AG09319 (cell line): ENCODE measurements at regions not wholly inside any gene's neighbourhood (a gene's known extent, or its start where the extent isn't known, plus 50 kb on each side); places are given as distances from the start of the nearest gene placed in this dataset.

Experiments
- DNase-seq: peaks from one replicate; pipeline ENCODE4 v3.0.0-alpha.2; 2010; ENCODE audit warnings: low read depth; ENCODE audit errors: extremely low read depth
- TF ChIP-seq, protein P1 (sequence below): IDR thresholded peaks from 2 replicates; pipeline ENCODE4 v1.5.1; 2011; ENCODE audit warnings: low read depth, mild to moderate bottlenecking, inconsistent platforms, low read length, moderate library complexity

DNA sequence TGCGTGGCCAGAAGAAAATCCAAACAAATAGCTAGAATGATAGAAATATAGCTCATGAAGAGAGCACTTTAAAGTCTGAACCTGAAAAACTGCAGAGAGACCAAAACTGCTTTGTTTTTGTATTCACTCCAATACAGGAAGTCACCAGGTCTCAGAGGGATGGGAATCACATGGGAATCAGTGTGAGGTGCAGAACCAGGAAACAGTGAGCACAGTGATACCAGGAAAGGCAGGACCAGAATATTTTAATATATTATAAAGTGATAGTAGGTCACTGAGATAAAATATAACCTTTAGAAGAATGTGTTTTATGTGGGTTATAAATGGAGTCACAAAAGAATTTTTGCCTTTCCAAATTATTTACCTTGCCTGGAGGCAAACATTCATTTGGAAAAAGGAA, 277.3 kb downstream of the CASP12 start:
- DNase-seq = no peak
- TF ChIP-seq, protein P1, sequence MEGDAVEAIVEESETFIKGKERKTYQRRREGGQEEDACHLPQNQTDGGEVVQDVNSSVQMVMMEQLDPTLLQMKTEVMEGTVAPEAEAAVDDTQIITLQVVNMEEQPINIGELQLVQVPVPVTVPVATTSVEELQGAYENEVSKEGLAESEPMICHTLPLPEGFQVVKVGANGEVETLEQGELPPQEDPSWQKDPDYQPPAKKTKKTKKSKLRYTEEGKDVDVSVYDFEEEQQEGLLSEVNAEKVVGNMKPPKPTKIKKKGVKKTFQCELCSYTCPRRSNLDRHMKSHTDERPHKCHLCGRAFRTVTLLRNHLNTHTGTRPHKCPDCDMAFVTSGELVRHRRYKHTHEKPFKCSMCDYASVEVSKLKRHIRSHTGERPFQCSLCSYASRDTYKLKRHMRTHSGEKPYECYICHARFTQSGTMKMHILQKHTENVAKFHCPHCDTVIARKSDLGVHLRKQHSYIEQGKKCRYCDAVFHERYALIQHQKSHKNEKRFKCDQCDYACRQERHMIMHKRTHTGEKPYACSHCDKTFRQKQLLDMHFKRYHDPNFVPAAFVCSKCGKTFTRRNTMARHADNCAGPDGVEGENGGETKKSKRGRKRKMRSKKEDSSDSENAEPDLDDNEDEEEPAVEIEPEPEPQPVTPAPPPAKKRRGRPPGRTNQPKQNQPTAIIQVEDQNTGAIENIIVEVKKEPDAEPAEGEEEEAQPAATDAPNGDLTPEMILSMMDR = no peak

DNA sequence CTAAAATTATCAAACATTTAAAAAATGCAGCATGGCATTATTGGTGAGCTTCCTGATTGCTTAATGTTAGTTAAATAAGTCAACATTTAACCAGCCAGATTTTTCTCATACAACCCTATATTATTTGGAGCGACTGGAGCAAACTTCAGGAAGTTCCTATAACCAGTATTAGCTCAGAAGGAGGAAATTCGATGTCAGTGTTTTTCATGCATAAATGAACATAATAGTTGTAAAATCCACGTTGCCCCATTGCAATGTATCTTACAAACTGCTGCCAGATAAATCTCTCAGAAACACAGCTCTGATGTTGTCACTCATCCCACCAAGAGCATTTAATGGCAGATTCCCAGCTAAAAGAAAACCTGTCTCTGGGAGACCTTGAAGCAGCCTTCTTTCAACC, 278.5 kb downstream of the CASP12 start:
- DNase-seq = no peak
- TF ChIP-seq, protein P1 = no peak

DNA sequence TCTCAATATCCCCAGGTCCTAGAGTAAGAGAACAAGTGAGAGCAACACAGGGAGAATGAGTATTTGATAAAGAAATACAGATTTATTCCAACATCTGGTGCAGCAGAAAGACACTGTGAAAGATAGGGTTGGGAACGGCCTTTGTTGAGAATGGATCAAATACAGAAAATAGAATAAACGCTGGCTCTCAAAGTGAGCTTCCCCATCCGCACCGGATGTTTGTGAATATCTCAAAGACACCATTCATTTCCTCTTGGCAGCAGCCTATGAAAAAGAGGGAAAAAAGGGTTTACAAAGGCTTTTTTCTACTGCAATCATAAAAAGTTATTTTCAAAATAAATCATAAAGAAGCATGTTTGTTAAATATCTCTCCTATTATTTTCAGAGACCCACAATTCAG, 279.3 kb downstream of the CASP12 start:
- DNase-seq = no peak
- TF ChIP-seq, protein P1 = no peak

DNA sequence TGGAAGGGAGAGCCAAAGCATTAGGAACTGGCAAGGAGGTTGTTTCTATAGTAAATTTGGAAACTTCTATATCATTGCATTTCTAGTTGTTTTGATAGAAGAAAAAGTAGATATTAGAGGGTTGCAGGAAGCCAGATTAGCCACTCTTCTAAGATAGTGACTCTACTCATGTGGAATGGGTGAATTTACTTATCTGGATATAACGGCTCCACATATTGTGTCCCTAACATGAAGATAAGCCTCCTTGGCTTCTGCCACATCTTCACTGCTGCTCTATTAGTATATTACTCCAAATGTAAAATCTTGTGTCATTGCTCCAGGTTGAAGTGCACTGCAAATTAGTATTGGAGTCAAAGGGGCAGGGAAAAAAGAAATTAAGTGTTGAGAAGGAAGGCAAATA, 283.3 kb downstream of the CASP12 start:
- DNase-seq = no peak
- TF ChIP-seq, protein P1 = no peak

DNA sequence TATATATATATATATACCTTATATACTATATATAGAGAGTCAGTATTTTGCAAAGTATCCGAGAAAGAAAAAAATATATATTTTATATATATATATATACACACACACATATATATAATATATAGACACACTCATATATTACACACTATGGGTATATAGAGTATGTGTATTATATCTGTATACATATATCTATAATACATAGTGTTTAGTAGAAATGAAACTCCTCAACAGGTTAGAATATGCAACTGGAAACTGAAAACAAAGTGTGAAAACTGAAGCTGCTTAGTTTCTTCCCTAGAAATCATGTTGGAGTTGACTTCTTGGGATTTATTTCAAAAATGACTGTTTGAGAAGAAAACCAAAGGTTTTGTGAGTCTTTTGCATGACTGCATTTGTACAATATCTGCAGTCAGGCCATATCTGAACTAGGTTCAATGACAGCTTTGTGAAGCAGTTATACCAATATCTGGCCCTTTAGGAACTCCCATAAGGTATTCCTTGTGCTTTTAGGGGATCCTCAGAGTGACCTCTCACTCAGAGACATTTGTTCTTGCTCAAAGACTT, 284.1 kb downstream of the CASP12 start:
- TF ChIP-seq, protein P1 = no peak
- DNase-seq = no peak

DNA sequence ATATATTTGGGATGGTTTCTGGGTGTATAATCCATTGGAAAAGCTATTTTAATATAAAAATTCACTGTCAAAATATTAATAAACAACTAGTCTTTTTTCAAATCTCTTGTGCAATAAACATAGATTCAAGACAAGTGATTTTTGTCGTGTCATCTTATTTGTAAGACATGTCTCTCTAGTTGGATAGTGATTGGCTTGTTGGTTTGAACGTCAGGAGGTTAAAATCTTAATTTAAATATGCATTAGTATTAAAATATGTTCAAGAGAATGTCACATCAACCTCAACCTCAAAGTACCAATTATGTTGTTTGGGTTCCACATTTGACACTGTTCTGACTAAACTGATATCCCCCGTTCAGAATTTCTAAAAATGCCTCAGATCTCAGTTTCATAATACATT, 287.6 kb downstream of the CASP12 start:
- DNase-seq = no peak
- TF ChIP-seq, protein P1 = no peak

DNA sequence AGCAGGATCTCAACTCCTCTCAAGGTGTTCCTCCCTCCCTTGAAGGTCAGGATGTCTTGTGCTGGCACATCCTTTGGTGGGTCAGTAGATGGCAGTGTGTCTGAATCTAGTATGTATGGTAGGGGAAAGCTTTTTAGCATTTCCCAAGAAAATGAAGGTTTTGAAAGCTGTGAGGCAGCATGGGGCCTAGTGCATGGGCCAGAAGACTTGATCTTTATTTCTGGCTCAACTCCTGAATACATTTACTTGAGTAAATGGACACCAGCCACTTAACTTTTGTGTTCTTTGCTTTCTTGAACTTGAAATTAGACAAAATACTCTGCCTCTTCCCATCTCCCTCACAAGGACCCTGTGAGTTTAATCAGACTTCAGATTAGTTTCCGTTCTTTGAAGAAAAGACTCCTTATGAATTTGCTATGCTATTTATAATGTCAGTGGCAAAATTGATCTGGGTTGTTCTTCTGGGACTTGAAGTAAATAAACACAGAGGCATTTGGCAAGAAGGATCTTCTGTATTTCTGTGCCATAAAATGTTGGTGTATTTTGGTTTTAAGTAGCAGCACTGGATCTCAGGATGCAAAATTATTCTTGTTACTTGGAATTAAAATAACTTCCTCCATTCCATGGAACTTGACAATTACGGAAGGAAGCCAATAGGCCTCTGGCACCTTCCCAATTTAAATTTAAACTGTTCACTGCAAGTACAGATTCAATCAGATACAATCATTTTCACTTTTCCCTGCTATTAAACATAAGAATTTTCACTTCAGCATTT, 288.8 kb downstream of the CASP12 start:
- DNase-seq = peak; percentile 25

More for the DNA sequence above, 288.8 kb downstream of the CASP12 start:
- TF ChIP-seq, protein P1 = peak; percentile 88
